DMS 273 (cell line): ENCODE measurements at regions not wholly inside any gene's neighbourhood (a gene's known extent, or its start where the extent isn't known, plus 50 kb on each side); places are given as distances from the start of the nearest gene placed in this dataset.

Experiments
- DNase-seq: peaks from one replicate; lab custom pipeline; 2025; ENCODE audit not compliant: unreplicated experiment; lab: John Stamatoyannopoulos, UW

- DNase-seq, result no peak
Measured at GRCh38 chr3:74510261-74510818, 104.1 kb downstream of the CNTN3 start.

GRCh38 chr3:74507691-74508090 lies 106.8 kb downstream of the CNTN3 start:
- DNase-seq, result no peak

DNA sequence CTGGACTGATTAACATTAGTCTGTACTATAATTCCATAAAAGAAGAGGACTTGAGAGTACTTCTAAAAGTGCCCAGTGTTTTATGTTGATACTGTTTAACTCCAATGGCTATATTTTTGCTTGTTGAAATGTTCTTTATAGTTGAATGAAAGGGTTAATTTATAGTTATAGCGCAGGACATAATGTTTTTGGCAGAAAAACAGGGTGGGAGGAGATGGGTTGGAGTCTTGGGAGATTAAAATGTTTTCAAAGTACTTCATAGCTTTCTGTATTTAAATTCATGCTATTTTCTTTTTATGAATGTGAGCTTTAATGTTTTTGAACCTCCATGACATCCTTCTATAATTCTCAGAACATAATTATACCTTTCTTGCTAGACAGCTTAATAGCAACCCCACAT lies 108.2 kb downstream of the CNTN3 start:
- no peak for DNase-seq

DNA sequence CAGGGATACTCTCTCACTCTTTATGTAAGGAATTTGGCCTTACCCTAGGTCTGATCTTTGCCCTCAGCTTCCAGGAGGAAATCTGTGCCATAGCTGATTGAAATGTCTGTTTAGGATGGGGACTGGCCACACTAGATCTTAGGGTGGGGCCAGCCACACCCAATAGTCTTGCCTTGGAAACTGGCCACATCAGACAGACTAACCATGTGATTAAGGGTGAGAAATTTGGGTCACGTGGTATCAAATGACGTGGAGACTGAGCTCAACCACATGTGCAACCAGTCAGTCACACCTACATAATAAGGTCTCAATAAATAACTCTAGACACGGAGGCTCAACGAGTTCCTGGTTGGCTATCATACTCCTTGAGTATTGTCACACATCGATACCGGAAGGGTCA lies 113.5 kb downstream of the CNTN3 start:
- no peak for DNase-seq

GRCh38 chr3:74500257-74500656 lies 114.2 kb downstream of the CNTN3 start:
- no peak for DNase-seq

- no peak for DNase-seq
Measured at GRCh38 chr3:74491874-74492273, 122.6 kb downstream of the CNTN3 start.

- DNase-seq, result no peak
Measured at GRCh38 chr3:74489050-74489792, 125.2 kb downstream of the CNTN3 start.

- DNase-seq, result no peak
Measured at GRCh38 chr3:74479915-74480314, 134.5 kb downstream of the CNTN3 start.

- DNase-seq, result no peak
Measured at GRCh38 chr3:74470313-74470712, 144.1 kb downstream of the CNTN3 start.

- no peak for DNase-seq
Measured at GRCh38 chr3:74469713-74470112, 144.7 kb downstream of the CNTN3 start.

GRCh38 chr3:74469151-74469550 lies 145.3 kb downstream of the CNTN3 start:
- DNase-seq, result no peak

DNA sequence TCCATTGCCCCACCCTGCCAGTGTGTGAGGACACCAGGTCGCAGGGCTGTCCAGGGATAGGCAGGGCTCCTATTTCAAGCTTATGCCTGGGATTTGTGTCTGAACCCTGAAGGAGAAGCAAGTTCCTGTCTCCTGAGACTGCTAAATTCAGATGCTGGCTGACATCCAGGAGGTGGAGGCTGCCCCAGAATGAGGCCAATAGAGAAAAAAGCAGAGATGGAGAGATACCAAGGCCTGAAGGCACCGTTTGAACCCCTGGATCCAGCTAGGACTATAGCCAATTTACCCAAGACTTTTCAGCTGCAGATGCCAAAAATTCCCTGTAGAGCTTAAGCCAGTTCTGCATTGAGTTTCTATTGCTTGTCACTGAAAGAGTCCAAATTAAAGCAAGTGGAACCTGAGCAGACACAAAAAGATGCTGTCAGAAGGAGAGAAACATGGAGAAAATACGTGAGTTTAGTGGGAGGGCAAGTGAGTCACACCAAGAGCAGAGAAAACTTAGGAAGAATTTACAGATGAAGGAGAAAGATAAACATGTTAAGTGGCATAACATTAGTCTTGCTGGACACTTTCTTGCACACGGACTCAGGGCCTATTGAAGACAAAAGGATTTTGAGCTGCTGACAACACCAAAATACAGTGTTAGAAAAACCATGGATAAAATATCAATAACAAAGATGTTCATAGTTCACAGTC lies 148.6 kb downstream of the CNTN3 start:
- DNase-seq, result no peak

GRCh38 chr3:74463515-74463914 lies 150.9 kb downstream of the CNTN3 start:
- no peak for DNase-seq

- no peak for DNase-seq
Measured at GRCh38 chr3:74456166-74456565, 158.3 kb downstream of the CNTN3 start.

DNA sequence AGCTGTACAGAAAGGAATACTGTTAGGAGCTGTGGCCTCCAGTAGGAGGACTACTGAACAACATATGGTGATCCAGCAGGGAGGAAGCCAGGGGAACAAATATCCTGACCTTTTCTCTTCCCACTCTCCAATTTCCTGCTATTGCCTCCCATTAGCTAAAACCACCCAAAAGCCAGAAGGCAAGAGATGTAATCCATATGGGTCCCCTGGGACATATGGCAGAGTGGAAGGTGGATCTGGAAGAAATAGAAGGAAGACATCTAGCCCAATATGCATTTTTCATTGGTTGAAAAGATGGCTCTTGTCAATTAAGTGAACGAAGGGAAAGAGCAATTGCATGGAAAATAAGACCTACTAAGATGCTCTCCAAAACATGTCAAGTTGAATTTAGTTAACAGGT lies 167.2 kb downstream of the CNTN3 start:
- DNase-seq, result no peak

- DNase-seq, result no peak
Measured at GRCh38 chr3:74445541-74445940, 168.9 kb downstream of the CNTN3 start.

- DNase-seq, result no peak
Measured at GRCh38 chr3:74443102-74443501, 171.4 kb downstream of the CNTN3 start.

DNA sequence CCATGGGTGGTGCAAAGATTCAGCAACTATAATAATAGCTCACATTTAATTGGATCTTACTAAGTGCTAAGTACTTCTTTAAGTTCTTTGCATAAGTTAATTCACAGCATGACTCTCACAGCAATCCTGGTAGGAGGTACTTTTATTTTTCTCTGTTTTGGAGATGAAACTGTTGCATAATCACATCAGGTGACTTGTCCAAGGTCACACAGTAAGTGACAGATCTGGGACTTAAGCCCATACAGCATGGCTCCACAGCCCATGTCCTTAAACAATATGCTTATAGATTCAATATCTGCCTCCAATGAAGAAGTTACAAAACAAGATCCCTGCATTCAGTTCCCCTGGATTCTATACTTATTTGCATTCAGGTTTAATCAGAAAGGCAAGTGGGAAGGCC lies 171.8 kb downstream of the CNTN3 start:
- DNase-seq, result no peak

DNA sequence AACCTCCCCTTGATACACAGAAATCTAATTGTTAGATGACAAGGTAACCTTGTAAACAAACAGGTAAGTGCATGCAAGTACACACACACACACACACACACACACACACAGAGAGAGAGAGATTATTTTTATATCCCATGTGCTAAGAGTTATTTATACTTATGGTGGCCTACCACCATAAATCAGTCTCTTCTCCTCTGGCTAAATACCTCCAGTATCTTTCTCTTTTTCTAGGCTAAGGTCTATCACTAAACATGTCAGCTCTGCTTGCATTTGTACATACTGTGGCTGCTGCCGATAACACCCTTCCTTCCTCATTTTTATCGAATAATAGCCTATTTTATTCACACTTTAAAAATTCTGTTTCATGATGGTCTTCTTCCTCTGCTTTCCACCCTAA lies 172.4 kb downstream of the CNTN3 start:
- no peak for DNase-seq

DNA sequence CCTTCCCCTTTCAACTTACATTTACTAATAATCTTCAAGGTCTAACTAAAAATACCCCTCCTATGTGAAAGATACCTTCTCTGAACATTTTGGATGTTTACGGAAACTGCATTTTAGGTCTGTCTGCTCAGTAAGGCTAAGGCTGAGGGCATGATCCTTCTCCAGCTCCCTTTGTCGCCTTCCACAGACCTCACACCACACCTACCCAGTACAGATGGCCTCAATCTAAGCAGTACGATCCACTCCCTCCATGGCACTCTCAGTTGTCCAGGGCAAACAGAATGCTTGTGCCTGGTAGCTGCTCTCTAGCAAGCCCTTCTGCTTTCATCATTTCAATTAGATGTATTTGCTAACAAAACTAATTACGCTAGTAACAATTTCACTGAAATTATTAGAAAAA lies 178.3 kb downstream of the CNTN3 start:
- no peak for DNase-seq

- DNase-seq, result no peak
Measured at GRCh38 chr3:74435631-74436030, 178.8 kb downstream of the CNTN3 start.

GRCh38 chr3:74434406-74434805 lies 180.1 kb downstream of the CNTN3 start:
- DNase-seq, result no peak
